NCI-H2107 treated with DMSO at 0.1 percent for 48 hours (cell line): ENCODE measurements at regions not wholly inside any gene's neighbourhood (a gene's known extent, or its start where the extent isn't known, plus 50 kb on each side); places are given as distances from the start of the nearest gene placed in this dataset.
A peak's percentile ranks its signal among the peaks of the same experiment; 100 is the strongest.

Experiments
- DNase-seq: peaks from one replicate; lab custom pipeline; 2025; ENCODE audit not compliant: unreplicated experiment; lab: John Stamatoyannopoulos, UW

DNA sequence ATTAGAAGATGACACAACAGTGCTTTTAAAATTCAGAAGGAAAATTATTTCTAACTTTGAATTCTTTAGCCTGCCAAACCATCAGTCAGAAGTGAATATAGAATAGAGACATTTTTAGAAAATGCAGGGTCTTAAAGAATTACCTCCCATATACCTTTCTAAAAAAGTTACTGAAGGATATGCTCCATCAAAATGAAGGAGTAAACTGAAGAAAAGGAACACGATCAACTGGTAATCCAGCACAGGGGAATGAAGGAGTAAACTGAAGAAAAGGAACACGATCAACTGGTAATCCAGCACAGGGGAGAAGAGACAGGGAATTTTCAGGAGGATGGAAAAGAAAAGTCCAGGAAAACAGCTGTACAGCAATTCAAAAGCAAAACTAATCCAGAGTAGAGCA is 75.4 kb upstream of the LDLRAD3 start:
- no peak for DNase-seq

DNA sequence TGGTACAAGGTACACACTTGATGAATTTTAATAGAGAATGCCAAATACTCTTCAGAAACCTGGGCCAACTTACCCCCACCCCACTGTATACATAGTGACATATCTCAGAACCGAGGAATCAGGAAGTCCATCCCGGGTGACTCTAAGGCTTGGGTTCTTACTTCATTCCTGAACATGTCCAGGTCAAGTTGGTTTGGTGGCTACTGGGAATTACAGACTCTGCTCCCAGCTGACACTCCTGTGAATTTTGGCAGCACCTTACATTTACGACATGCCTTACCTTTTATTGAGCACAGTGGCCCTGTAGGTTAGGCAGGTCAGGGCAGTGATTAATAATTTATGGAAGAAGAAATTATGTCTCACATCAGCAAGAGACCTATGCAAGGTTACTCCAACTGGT is 70.1 kb upstream of the LDLRAD3 start:
- no peak for DNase-seq

DNA sequence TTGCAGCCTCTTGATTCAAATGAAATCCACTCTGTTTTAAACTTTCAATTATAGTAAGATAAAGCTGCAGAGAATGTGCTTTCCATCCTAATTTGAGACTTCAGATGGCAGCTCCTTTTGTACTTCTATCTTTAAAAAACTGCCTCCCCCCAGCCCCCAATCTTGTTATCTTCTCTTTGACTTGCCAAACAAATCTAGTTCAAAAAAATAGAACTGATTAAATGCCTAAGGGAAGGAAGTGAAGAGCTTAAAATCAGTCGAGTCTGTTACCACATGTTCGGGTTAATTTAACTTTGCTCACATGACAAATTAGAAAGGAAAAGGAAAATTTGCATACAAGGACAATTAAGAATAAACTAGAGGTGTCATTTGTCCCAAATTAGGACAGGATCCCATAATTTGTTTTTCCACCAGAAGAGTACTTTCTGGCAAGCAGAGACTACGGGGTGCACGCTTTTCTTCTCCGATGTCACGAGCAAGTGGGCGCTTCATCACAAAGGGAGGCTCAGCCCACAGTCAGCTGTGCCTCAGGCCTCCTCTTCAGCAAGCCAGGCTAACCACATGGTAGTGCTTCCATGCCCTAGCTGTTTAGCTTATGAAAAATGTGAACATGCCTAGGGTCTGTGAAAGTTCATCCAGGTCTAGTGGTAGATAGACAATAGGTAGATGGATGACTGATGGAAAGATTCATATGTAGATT is 69.0 kb upstream of the LDLRAD3 start:
- DNase-seq: no peak

DNA sequence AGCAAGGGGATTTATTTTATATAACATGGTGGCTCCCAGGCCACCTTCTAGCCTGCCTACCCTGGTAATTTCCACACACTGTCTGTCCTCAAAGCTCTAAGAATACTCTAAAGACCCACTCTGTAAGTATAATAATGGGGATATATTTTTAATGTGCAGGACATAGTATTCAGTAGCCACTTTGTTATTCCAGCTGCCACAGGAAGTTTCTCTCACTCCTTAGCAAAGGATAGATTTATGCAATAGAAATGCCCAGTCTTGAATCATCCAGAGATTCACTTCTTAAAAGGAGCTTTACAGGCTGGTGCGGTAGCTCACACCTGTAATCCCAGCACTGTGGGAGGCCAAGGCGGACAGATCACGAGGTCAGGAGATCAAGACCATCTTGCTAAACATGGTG is 68.4 kb upstream of the LDLRAD3 start:
- no peak for DNase-seq

DNA sequence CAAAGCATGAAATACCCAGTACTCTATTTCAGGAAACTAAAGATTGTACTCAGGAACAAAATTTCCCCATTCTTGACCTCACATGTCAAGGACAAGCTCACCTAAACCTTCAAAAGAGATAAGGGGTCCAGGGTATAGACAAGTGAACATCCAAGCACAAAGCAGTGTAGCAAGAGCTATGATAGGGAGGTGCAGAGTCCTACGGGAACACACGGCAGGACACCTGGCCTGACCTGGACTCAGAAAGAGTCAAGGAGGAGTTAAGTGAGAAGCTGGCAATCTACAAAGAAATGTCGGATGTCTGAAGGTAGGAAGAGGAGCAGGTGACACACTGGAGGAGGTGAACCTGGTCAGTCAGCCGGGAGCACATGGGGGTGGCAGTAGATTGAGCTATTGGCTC is 67.1 kb upstream of the LDLRAD3 start:
- no peak for DNase-seq

DNA sequence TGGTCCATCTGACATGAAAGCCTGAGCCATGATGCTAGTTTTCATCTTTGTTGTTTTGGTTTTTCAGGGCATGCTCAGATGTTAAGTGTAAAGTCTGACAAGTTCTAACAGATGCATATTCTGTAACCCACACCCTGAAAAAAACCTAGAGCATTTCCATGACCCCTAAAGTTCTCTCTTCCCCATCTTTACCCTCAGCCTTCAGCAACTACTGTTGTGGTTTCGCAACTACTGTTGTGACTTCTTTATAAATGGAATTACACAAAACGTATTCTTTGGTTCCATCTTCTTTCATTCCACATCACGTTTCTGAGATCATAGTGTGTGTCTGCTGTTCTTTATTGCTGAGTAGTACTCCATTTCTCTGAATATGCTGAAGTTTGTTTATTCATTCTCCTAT is 65.1 kb upstream of the LDLRAD3 start:
- no peak for DNase-seq

DNA sequence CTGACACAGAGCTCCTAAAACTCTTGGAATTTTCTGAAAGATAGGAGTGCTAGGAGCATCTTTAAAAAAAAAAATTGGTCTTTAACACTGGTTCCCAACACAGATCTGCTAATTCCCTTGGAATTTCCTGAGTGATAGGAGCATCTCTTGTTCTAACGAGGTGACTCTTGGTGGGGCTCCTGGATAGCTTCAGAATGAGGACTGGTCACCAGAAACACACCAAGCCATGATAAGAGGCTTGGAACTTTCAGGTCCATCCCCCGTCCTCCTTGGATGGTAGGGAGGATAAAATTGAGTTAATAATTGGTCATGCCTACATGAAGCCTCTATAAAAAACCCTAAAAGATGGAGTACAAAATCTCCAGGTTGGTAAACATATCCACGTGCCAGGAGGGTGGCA is 64.5 kb upstream of the LDLRAD3 start:
- DNase-seq: no peak

DNA sequence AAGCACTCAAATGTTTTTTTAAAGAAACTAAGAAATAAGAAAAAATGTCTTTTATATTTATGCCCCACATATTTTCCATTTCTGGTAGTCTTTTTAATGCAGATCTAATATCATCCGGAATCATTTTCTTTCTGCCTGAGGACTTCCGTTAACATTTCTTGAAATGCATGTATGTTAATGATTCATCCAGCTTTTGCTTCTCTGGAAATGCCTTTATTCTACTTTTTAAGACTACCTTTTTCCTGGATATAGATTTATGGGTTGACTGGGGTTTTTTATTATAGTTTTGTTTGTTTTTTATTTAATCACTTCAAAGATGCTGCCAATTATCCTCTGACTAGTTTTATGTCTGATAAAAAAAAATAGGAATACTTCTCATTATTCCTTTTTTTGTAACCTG is 57.1 kb upstream of the LDLRAD3 start:
- DNase-seq: no peak

DNA sequence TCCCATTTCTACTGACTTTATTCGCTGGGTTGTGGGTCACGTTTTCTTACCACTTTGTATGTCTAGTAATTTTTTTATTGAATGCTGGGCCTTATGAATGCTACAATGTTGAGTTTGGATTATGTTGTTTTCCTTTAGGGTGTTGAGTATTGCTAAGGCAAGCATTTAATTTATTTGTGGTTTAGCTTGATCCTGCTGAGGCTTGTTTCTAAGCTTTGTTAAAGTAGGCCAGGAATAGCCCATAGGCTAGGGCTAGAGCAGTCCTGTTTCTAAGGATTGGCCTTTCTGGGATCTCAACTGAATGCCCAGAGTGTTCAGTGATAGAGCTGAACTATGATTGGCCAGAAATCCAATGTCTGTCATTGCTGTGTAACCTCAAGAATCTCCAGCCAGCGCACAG is 56.1 kb upstream of the LDLRAD3 start:
- DNase-seq: no peak

DNA sequence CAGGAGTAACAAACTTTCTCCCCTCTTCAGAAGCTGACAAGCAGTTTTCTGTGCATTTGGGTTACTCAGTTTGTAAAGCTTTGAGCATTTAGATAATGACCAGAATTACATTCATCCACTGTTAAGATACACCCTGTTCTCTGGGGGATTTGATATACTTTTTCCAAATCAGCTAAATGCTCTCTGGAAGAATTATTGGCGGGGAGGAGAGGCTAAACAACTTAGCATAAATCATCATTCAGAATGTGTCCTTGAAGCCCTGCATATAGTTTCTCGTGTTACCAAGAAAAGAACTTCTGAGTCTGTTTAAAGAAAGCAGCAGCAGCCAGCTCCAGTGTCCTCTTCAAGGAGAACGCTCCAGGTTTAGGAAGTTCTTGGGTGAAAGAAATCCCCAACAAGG is 54.9 kb upstream of the LDLRAD3 start:
- DNase-seq: no peak

DNA sequence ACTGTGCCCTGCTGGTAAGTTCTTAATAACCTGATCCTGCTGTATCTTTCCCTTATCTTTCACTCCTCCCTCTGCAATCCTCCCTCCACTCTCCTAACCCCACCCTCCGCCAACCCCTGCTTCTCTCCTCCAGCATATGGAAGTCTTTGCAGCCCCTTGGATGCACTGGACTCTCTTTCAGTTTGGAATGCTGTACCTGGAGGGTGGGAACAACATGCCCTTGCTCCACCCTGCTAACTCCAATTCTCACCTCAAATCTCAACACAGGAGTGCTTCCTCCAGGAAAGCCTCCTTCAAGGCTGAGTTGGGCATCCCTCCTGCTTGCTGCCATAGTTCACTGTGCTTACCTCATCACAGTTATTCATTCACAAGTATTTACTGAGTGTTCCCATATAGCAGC is 52.8 kb upstream of the LDLRAD3 start:
- no peak for DNase-seq

DNA sequence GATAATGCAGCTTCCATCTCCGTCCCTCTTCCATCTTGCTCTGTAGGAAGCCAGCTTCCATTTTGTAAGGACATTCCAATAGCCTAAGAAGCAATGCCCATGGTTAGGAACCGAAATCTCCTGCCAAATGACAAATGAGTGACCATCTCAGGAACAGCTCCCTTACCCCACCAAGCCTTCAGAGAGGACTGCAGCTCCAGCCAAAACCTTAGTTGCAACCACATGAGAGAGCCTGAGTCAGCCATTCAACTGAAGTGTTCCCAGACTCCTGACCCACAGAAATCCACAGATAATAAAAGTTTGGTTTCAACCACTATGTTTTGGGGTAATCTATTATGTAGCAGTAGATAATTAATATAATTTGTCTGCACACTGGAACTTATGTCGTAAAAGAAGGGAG is 51.7 kb upstream of the LDLRAD3 start:
- no peak for DNase-seq

DNA sequence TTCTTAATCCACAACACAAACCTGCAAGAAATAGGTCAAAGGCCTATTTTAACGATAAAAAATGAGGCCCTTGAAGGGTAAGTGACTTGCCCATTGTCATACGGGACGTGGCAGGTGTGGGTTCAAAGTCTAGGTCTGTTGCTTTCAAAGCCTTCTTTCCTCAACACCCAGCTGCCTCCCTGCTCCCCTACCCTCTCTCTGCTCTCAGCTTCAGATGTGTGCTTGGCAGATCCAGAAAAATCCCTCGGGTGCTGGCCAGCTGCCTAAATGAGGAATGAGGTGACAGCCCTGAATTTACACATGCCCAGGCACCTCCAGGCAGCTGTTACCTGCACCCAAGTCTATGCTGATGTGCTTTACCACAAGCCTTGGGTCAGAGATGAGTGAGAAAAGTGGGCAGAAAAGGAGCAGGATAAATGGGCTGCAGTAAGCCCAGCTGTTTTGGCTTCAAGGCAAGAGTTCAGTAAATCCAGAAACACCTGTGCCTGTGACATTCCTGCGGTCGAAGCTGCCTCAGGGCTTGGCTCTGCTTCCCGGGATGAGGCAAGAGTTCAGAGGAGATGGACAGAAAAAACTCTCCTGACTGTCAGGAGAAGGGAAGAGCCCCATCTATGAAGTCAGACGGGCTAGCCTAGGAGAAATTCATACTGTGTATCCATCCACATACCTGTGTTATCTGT is 49.9 kb upstream of the LDLRAD3 start:
- DNase-seq: peak; percentile 38
